WI38 (cell line): ENCODE measurements at regions not wholly inside any gene's neighbourhood (a gene's known extent, or its start where the extent isn't known, plus 50 kb on each side); places are given as distances from the start of the nearest gene placed in this dataset.

Experiments
- H3K4me3 ChIP-seq: 2 replicates; pipeline ENCODE4 v1.5.1; 2011; ENCODE audit warnings: low read depth, mild to moderate bottlenecking, control low read depth, low read length
- CTCF ChIP-seq: IDR thresholded peaks from 2 replicates; pipeline ENCODE4 v1.5.1; 2012; ENCODE audit warnings: low read depth, mild to moderate bottlenecking, control low read depth, low read length

GRCh38 chr10:28797904-28798371 lies 120.6 kb downstream of the BAMBI start:
- TF ChIP-seq CTCF: no peak
- H3K4me3 ChIP-seq: no peak overlapping the region

- TF ChIP-seq CTCF: no peak
- H3K4me3 ChIP-seq: no peak overlapping the region
Measured at GRCh38 chr10:28798428-28798955, 121.2 kb downstream of the BAMBI start.

GRCh38 chr10:28798964-28799363 lies 121.6 kb downstream of the BAMBI start:
- H3K4me3 ChIP-seq: no peak overlapping the region
- no peak for TF ChIP-seq CTCF

- H3K4me3 ChIP-seq: no peak overlapping the region
- TF ChIP-seq CTCF: no peak
Measured at GRCh38 chr10:28800144-28800543, 122.8 kb downstream of the BAMBI start.

GRCh38 chr10:28801247-28801646 lies 123.9 kb downstream of the BAMBI start:
- no peak overlapping the region for H3K4me3 ChIP-seq
- no peak for TF ChIP-seq CTCF

GRCh38 chr10:28801869-28802268 lies 124.5 kb downstream of the BAMBI start:
- H3K4me3 ChIP-seq: no peak overlapping the region
- no peak for TF ChIP-seq CTCF

- H3K4me3 ChIP-seq: no peak overlapping the region
- TF ChIP-seq CTCF: no peak
Measured at GRCh38 chr10:28805390-28805789, 128.1 kb downstream of the BAMBI start.
